Kidney capillary endothelial cell (primary cell): ENCODE measurements at regions not wholly inside any gene's neighbourhood (a gene's known extent, or its start where the extent isn't known, plus 50 kb on each side); places are given as distances from the start of the nearest gene placed in this dataset.

ENCODE experiments used
- DNase-seq: peaks from one replicate; pipeline ENCODE4 v3.0.0-alpha.2; 2018; ENCODE audit warnings: low spot score

DNA sequence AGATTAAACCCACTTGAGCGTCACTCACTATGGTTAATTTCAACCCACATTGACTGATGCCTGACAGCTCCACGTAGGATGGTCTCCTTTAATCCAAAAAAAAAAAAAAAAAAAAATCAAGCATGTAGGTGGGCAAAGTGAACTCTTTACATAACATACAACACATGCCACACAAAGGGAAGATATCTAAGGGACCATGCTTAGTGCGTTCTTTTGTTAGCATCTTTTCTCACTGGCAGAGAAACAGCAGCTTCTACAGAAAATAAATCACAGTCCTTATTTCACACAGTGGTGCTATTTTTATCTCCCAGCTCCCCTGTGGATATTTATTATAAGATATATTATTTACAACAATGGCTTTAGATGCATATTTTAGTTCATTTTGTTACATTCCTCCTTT, 652.0 kb upstream of the CELF2 start:
- DNase-seq, result no peak

DNA sequence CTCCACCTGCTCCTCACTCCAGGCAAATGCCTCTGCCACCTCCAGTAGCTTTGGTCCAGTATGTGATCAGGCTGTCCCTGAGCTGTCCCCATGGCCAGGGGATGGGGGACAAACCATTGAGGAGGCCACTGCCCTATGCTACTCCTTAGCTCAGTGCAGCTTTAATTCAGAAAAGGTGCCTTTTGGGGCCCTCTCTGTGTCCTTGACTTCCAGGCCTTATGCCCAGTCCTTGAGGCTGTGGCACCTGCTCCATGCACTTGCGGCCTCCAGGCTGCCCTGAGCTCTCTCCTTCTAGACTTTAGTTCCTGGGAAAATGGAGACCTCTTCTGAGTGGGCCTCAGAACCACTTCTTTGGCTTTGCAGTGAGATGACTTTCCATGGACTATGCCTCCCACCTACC, 650.8 kb upstream of the CELF2 start:
- no peak for DNase-seq

DNA sequence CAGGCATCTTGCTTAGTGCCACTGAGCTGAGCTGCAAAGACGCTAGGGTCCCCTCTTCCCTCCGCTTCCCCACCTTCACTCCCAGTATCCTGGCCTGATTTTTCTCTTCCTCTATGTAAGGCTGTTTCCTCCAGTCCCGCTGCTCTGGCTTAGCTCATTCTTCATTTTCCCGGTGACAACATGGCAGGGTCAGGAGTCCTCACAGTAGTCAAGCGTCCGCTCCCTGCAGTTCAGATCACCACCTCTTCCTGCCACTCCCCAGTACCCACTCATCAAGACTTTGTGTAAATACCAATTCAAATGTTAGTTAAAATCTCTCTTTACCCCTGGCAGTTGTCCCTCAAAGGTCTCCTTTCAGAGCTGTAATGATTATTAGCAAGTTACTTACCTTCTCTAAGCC, 650.4 kb upstream of the CELF2 start:
- no peak for DNase-seq

DNA sequence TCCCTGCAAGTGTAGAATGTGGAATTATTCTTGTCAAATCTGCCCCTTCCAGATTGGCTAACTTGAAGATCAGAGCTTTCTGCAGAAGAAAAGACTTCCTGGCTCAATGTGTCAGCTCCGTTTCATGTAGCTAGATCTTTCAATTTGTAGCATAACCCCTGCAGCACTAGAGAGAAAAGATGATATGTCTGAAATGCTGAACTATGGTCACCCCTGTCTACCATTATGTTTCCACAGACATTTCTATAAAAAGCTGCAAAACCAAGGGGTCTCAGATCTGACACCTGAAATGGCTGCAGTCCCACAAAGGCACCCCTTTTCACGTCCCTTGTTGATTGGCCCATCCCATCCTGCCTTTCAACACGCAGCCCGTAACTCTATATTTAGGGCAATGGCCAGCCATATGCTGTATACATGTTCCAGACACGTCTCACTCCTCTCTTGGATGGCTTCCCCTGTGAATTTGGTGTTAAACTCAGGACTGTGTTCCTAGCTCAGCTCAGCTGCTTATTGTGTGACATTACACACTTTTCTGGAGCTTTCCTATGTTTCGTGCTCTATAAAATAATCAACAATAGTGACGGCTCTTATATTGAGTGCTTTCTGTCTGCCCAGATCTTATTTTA, 648.6 kb upstream of the CELF2 start:
- DNase-seq, result no peak

DNA sequence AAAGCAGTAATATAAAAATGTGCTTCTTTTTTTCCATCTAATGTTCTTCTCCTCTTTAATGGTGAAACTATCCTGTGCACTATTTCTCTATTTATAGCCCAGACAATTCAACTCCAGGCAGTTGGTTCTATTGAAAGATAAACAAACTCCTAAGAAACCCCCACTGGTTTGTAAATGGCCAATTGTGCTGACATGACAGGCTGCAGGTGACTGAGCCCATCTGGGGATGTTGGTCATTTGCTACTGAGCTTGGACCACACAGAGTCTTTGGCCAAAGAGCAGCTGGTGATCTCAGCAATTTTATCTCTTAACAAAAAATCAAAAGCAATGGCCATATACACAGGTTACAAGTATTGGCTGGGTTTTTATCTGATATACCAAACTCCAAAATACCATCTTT, 631.8 kb upstream of the CELF2 start:
- no peak for DNase-seq

DNA sequence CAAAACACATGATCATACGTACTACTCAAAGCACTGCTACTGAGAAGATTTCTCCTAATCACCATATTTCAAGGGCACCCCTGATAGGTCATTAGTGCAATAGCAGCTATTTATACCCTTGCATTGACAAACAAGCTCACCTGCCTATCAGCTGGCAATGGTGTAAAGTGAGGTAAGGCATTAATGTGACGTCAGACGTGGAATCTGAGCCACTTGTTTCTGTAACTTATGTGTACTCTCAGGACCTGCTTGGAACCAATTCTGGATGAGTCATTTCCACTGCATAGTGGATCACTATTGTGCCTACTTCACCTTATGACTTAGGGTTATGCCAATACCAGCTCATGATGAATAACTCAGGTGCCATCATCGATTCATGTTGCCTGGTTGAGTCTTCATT, 628.5 kb upstream of the CELF2 start:
- no peak for DNase-seq

DNA sequence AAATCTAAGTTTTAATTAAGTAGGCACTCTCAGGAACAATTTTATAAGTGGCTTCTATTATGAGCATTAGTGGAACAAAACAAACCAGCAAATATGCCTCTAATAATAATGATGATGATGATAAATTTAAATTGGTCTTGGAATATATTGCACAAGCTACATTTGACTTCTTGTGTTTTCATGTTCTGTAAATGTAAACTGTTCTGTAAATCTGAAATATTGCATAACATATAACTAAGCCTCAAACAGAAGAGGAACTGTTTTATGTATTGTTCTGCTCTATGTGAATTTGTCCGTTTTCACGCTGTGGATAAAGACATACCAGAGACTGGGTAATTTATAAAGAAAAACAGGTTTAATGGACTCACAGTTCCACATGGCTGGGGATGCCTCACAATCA, 625.2 kb upstream of the CELF2 start:
- DNase-seq, result no peak

DNA sequence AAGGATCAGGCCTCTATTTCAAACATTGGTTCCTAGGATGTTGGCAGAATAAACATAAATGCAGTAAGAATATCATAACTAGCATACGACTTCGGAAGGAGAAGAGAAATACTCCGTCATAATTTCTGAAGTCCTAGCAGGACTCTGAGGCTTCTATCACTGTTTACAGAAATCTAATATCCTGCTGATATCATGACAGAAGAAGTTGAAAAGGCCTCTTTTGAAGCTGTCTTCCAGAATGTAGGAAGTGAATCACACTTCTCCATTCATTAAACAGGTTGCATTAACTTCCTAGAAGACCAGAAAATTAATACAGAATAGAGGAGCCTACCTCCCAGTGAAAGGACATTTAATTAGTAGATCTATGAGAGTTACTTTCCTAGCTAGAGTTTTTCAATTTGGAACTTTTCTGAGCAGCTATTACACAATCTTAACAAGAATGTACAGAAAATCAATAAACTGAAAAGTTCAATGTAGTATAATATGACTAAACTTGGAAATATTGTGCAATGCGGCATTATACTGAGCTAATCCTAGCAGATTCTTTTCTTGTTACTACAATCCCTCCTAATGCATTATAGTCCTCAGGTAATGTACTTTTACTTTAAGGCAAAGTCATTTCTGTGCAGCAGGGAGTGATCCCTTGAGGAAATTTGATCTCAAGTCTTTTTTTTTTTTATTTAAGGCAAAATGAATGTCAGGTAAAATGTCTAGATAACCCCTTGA, 622.6 kb upstream of the CELF2 start:
- no peak for DNase-seq

DNA sequence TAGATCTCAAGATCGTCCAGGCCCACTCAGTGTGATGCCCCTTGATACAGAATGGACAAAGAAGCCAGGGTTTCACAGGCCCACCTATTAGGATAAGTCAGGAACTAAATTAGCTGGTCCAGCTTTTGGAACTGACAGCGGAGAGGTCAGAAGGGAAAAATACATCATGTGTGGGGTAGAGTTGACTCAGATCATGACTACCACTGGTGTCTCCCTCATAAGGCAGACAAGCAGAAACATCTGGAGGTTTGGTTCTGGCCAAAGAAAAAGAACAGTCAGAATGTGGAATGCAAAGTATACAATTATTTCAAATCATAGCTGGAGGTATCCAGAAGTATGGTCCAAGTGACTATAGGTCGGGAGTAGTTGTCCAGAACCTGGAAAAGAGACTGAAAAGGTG, 621.1 kb upstream of the CELF2 start:
- no peak for DNase-seq

DNA sequence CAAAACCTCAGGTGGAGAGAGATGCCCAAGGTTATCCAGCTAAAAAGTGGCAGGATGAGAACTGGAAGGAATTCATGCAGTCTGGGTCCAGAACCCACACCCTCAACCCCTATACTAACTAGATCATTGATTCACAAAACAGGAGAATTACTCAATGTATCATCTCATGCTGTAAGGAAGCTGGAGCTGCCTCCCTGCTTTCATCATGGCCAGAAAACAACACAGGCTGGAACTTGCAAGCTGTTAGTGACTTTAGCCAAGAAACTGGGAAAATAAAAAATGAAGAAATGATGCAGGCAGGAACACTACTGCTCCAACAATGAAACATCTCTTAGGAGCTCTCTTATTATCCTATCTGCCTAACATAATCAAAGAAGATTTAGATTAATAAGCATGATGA, 619.8 kb upstream of the CELF2 start:
- DNase-seq, result no peak

DNA sequence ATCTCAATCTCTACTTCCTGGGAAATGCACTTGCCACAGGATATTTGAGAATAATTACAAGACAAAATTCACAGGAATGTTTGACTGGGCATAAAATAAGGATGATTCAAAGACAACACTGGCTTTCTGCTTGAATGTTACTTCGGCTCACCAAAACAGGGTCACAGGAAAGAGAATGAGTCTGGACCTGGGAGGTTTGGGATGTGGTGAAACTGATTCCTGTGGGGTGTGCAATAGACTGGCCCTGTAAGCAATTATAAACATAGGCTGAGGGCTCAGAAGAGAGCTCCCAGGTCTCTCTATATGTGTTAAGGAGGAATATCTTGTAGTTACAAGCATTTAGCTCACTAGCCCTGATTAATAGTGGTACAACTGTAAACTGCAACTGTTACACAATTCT, 613.9 kb upstream of the CELF2 start:
- DNase-seq, result no peak

DNA sequence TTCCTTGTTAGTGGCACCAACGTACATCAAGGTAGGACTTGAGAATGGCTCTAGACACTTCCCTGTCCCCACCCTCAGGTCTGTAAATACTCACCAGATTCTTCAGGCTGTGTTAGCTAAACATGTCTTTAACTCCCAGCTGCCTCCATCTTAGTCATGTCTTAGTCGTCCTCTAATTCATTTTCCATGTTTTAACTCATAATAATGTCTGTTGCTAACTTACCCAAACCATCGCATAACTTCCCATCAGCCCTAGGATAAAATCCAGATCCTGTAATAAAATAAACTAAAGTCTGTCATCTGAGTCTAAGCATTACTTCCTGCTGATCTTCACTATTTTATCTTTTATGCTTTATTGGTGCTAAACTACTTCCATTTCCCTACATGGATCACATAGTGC, 600.0 kb upstream of the CELF2 start:
- DNase-seq, result no peak

DNA sequence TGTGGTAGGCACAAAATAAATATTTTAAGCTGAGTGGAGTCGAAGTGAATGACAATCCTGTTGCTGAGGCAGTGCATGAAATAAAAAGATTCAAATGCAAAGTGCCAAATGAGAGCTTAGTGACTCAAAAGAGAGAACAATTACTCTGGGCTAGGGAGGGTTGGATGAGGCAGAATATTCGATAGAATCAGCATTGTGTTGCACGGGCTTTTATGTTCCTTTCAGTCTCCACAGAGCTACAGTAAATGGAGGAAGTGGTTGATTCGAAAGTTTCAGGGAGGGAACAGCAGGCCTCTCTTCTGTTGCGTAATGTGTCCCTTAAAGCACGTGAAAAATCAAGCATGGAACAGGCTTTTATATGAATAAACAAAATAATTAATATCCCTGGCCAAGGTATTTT, 599.3 kb upstream of the CELF2 start:
- DNase-seq, result no peak

DNA sequence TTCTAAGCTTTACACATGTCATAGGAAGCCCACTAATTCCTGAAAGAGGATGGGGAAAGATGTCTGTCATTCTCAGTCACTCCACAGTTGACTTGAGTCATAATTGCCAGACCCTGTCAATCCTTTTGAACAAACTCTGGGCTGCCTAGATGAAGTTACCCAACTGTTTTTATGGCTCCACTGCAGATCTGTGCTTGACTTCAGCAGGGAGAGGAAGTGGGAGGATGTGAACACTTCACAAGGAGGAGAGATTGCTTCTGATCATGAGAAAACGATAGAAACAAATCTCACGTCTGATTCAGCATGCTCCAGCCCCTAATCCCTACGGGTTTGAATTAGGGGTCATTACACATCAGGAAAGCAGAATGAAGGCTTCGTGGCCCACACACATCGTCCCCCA, 596.6 kb upstream of the CELF2 start:
- DNase-seq, result no peak

DNA sequence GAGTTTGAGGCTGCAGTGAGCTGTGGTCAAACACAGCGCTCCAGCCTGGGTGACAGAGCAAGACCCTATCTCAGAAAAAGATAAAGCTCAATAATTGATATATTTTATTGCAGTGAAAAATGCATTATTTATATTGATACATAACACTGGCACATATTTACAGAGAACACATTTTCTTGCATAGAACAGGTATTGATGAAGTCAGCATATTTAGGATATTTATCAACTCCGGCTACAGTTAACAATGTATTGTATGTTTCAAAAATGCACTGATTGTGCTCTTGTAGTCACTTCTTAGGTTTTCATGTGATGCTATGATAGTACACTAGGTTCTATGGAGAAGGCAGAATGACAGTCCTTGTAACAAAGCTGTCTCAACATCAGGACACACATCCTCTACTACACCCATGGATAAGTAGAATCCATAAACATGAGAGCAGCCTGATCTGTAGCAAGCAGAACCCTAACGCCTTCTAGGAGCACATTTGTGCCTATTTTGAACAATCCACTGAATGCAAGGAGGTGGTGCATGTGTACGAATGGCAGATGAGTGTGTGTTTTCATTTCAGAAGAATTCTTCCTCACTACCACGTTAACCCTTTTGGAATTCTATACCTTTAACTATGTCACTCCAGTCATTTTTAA, 586.1 kb upstream of the CELF2 start:
- no peak for DNase-seq

DNA sequence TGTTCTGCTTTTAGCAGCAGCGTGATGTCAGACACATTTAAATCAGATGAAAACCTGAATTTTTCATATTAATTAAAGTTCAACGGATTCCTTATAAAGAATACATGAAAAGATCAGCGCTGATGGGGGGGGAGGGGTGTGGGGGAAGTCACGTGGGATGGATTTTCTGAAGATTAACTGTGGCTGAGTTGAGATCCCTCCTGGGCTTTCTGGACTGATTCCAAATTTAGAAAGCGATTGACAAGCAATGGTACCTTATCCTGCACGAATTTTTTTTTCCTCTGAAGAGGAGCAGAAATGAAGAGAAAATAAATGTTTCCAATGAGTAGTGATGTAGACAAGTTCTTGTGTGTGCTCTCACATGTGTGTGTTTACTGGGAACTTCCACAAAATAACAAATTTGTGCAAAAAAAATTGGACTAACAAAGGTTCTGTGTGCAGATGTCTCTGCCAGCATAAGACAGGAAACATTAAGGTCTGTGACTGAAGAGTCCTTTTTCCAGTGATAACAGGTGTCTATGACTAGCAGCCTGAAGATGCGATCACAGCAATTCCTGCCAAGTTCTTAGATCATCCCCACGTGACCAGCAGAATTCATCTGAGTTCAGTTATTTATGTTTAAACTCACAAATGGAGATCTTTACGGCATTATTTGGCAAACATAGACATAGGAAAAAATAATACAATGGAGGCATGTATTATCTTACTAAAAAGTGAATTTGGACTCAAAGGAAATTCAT, 585.2 kb upstream of the CELF2 start:
- DNase-seq, result no peak

DNA sequence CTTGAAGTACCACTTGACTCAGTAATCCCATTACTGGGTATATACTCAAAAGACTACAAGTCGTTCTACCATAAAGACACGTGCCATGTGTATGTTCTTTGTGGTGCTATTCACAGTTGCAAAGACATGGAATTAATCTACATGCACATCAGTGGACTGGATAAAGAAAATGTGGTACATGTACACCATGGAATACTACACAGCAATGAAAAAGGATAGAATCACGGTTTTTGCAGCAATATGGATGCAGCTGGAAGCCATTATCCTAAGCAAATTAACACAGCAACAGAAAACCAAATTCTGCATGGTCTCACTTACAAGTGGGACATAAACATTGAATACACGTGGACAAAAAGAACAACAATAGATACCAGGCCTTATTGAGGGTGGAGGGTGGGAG, 583.4 kb upstream of the CELF2 start:
- DNase-seq, result no peak

DNA sequence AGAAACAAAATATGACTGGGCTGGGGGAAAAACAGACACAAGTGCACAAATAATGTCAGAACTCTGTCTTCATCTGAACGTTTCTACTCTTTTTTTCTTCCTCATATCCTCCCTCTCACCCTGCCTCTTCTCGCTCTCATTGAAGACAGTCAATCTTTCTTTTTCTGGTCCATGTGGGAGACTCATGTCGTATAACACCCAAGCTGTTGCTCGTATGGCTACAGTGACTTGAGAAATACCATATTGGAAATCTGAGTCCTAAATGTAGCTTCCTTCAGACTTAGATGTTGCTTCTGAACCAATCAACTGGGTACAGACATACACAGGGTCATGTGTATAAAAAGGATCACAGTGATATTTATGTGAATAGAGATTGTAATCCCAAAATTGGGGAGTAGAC, 579.8 kb upstream of the CELF2 start:
- no peak for DNase-seq

DNA sequence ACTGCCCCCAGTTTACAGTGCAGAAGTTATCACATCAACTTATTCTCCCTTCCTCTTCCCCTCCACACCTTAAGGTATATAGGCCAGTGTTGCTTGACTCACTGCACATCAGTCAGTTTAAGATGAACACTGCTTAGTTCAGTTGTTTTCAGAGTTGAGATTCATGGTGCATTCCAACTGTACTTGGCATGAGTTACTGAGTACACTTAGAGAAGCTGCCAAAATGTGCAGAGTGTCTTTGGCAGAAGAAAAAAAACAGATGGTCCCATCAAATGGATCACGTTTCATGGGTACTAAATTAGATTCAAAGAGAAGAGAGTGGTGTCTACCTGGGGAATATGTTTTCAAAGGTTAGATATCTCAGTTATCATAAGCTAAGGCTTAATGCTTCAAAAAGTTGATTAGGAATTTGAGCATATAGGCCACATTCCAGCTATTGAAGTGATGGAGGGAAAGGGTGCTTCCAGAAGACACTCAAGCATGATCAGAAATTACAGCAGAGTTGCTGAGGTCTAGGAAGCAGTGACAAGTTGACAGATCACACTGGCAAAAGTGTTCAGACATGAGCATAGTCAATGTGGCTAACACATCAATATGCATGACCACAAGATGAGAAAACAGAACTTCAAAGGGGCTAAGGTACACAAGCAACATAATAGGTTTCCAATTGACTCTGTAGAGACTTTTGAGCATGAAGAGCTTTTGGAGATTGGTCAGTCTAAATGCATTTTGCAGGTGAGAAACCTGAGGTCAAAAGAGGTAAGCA, 579.2 kb upstream of the CELF2 start:
- DNase-seq, result no peak

DNA sequence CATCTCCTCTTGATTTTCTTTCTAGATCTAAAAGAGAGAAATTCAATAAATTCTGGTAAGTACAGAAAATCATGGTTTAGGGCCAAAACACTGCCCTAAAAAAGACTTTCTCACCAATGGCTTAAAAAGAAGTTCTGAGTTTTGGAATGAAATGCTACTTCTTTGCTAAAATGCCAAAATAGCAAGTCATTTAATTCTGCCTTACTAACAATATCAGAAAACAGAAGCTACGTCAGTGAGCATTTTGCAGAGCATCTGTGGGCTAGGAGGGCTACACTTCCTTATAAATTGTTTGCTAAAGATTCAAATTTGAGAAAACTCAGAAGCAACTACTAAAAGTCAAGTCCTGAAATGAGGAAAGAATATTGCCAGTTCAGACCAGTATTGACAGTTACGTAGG, 560.8 kb upstream of the CELF2 start:
- no peak for DNase-seq

DNA sequence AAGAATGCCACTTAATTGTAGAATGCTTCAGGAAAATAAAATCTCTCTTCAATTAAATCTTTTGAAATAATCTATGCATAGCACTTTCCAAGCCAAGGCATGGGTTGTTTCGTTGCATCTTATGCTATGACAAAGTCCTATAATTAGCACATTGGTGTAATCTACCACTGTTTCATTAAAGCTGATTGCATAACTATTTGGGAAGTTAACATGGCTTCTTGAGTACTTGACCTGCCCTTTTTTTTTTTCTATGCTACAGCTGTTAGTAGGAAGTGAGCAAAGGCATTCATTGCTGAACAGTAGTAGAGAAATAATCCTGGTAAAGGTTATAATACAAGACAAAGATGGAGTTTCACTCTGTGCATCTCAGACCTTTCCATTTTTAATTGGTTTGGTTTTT, 557.2 kb upstream of the CELF2 start:
- no peak for DNase-seq
